HEK293T (cell line): ENCODE measurements at regions not wholly inside any gene's neighbourhood (a gene's known extent, or its start where the extent isn't known, plus 50 kb on each side); places are given as distances from the start of the nearest gene placed in this dataset.

ENCODE experiments used
- ARNT ChIP-seq: fragments of 450-650 bp; IDR thresholded peaks from 2 replicates; pipeline ENCODE4 v1.6.1; 2017; ENCODE audit warnings: mild to moderate bottlenecking
- FOXA1 ChIP-seq: fragments of 450-650 bp; IDR thresholded peaks from 2 replicates; pipeline ENCODE4 v1.6.1; 2016; ENCODE audit warnings: mild to moderate bottlenecking
- FOXK2 ChIP-seq: fragments of 450-650 bp; IDR thresholded peaks from 2 replicates; pipeline ENCODE4 v1.6.1; 2016; ENCODE audit warnings: mild to moderate bottlenecking
- FOXM1 ChIP-seq: fragments of 450-650 bp; IDR thresholded peaks from 2 replicates; pipeline ENCODE4 v1.6.1; 2017; ENCODE audit warnings: mild to moderate bottlenecking, borderline replicate concordance
- L3MBTL2 ChIP-seq: fragments of 450-650 bp; conservative IDR thresholded peaks from 2 replicates; pipeline ENCODE4 v1.6.1; 2016; ENCODE audit warnings: mild to moderate bottlenecking
- LEF1 ChIP-seq: fragments of 450-650 bp; IDR thresholded peaks from 2 replicates; pipeline ENCODE4 v1.6.1; 2017; ENCODE audit warnings: mild to moderate bottlenecking, borderline replicate concordance
- NFRKB ChIP-seq: fragments of 450-650 bp; IDR thresholded peaks from 2 replicates; pipeline ENCODE4 v1.6.1; 2016; ENCODE audit warnings: mild to moderate bottlenecking, moderate library complexity
- SP1 ChIP-seq: fragments of 450-650 bp; IDR thresholded peaks from 2 replicates; pipeline ENCODE4 v1.6.1; 2017
- SUZ12 ChIP-seq: fragments of 450-650 bp; IDR thresholded peaks from 2 replicates; pipeline ENCODE4 v1.6.1; 2016; ENCODE audit warnings: mild to moderate bottlenecking
- ZNF384 ChIP-seq: fragments of 450-650 bp; IDR thresholded peaks from 2 replicates; pipeline ENCODE4 v1.6.1; 2016

- TF ChIP-seq ZNF384 = no peak
- TF ChIP-seq SP1 = no peak
- no peak for TF ChIP-seq FOXM1
- TF ChIP-seq FOXK2 = no peak
- TF ChIP-seq NFRKB = no peak
- no peak for TF ChIP-seq LEF1
- no peak for TF ChIP-seq SUZ12
- no peak for TF ChIP-seq FOXA1
- no peak for TF ChIP-seq ARNT
- no peak for TF ChIP-seq L3MBTL2
Measured at GRCh38 chr7:130902755-130903357, 168.8 kb upstream of the KLF14 start.
